ENCODE measurements at regions not wholly inside any gene's neighbourhood (a gene's known extent, or its start where the extent isn't known, plus 50 kb on each side); places are given as distances from the start of the nearest gene placed in this dataset.

DNA sequence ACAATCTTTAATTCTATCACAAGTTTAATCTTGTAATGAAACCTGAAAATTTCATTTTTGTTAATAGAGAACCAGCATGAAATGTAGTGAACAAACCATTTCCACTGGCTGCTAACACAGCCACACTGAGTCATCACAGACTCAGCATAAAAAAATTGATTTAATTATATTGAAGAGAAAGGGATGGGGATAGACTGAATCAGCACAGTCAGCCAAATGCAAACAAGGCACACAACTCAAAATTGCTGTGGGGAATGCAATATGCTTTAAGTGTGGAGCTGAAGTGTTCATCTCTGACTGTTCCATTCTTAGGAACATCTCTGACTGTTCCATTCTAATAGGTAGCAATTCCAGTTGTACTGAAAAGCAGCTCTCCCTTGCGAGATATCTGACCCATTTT, 299.8 kb downstream of the MRPL39 start:
- TF ChIP-seq EZH2 (IDR thresholded peaks at IDR 0.05; ENCODE audit: borderline replicate concordance, insufficient read depth, low read depth, low read length, poor library complexity, severe bottlenecking): no peak
- TF ChIP-seq, protein P1, sequence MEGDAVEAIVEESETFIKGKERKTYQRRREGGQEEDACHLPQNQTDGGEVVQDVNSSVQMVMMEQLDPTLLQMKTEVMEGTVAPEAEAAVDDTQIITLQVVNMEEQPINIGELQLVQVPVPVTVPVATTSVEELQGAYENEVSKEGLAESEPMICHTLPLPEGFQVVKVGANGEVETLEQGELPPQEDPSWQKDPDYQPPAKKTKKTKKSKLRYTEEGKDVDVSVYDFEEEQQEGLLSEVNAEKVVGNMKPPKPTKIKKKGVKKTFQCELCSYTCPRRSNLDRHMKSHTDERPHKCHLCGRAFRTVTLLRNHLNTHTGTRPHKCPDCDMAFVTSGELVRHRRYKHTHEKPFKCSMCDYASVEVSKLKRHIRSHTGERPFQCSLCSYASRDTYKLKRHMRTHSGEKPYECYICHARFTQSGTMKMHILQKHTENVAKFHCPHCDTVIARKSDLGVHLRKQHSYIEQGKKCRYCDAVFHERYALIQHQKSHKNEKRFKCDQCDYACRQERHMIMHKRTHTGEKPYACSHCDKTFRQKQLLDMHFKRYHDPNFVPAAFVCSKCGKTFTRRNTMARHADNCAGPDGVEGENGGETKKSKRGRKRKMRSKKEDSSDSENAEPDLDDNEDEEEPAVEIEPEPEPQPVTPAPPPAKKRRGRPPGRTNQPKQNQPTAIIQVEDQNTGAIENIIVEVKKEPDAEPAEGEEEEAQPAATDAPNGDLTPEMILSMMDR (IDR thresholded peaks at IDR 0.05): no peak

All from B cell (primary cell).